ENCODE measurements at regions not wholly inside any gene's neighbourhood (a gene's known extent, or its start where the extent isn't known, plus 50 kb on each side); places are given as distances from the start of the nearest gene placed in this dataset.

DNA sequence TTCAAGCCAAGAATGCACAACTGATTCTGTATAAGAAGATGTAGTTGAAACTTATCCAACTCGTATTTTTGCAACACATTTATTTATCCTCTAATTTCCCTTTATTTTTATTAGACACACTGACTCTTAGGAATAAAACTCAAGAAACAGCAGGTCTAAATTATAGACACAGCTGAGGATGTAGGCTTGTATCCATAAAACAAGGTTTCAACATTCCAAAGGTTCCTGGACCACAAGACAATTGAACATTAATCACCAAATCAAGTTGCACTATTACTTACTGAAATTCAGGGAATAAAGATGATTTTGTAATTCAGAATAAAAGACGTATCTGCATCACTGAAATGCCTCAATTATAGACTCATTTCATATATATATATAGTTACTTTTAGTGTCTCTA lies 683.5 kb upstream of the GRIA3 start:
- Mint-ChIP-seq H3K27ac (ENCODE audit: unreplicated experiment) (no peak overlapping the region), H3K4me3 (ENCODE audit: unreplicated experiment) (no peak overlapping the region), H3K4me1 (ENCODE audit: low read depth) (no peaks in the 10 kb centered on the region), H3K36me3 (ENCODE audit: low read depth) (no peaks in the 10 kb centered on the region), H3K27me3 (ENCODE audit: low read depth) (no peaks in the 10 kb centered on the region), H3K9me3 (ENCODE audit: low read depth) (peaks cover 36% of the 10 kb centered on the region)
- DNase-seq (ENCODE audit: low spot score): no peak
- TF ChIP-seq, protein P1, sequence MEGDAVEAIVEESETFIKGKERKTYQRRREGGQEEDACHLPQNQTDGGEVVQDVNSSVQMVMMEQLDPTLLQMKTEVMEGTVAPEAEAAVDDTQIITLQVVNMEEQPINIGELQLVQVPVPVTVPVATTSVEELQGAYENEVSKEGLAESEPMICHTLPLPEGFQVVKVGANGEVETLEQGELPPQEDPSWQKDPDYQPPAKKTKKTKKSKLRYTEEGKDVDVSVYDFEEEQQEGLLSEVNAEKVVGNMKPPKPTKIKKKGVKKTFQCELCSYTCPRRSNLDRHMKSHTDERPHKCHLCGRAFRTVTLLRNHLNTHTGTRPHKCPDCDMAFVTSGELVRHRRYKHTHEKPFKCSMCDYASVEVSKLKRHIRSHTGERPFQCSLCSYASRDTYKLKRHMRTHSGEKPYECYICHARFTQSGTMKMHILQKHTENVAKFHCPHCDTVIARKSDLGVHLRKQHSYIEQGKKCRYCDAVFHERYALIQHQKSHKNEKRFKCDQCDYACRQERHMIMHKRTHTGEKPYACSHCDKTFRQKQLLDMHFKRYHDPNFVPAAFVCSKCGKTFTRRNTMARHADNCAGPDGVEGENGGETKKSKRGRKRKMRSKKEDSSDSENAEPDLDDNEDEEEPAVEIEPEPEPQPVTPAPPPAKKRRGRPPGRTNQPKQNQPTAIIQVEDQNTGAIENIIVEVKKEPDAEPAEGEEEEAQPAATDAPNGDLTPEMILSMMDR (IDR thresholded peaks at IDR 0.05): no peak

DNA sequence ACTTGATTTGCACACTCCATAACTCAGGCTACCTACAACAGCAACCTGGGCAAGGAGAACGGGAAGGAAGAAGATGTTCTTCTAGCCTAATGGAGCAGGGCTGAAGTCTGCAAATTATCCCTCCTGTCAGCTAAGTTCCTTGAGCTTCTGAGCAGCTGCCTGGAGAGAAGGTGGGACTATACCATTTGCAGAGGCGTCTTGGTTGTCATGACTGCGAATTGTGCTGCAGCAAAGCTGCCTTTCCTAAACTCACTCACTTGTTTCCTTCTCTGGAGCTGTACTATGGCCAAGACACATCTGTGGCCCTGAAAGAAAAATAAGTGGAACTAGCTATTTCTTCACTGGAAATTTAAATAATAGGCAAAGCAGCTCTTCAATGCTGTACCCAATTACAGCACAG lies 682.4 kb upstream of the GRIA3 start:
- no peak for DNase-seq (ENCODE audit: low spot score)
- H3K27ac Mint-ChIP-seq (ENCODE audit: unreplicated experiment): no peak overlapping the region
- H3K4me1 Mint-ChIP-seq (ENCODE audit: low read depth): no peaks in the 10 kb centered on the region
- peaks cover 33% of the 10 kb centered on the region for H3K9me3 Mint-ChIP-seq (ENCODE audit: low read depth)
- TF ChIP-seq, protein P1 (IDR thresholded peaks at IDR 0.05): no peak
- no peaks in the 10 kb centered on the region for H3K36me3 Mint-ChIP-seq (ENCODE audit: low read depth)
- H3K4me3 Mint-ChIP-seq (ENCODE audit: unreplicated experiment): no peak overlapping the region
- no peaks in the 10 kb centered on the region for H3K27me3 Mint-ChIP-seq (ENCODE audit: low read depth)

DNA sequence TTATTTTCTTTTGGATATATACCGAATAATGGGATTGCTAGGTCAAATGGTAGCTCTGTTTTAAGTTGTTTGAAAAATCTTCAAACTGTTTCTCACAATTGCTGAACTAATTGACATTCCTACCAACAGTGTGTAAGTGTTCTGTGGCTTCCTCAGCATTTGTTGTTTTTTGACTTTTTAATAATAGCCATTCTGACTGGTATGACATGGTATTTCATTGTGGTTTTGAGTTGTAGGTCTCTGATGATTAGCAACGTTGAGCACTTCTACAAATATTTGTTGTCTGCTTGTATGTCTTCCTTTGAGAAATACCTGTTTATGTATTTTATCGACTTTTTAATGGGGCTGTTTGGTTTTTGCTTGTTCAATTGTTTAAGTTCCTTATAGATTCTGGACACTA lies 680.1 kb upstream of the GRIA3 start:
- Mint-ChIP-seq H3K4me3 (ENCODE audit: unreplicated experiment) (no peak overlapping the region), H3K9me3 (ENCODE audit: low read depth) (peaks cover 32% of the 10 kb centered on the region), H3K4me1 (ENCODE audit: low read depth) (no peaks in the 10 kb centered on the region), H3K27ac (ENCODE audit: unreplicated experiment) (no peak overlapping the region), H3K36me3 (ENCODE audit: low read depth) (no peaks in the 10 kb centered on the region), H3K27me3 (ENCODE audit: low read depth) (no peaks in the 10 kb centered on the region)
- TF ChIP-seq, protein P1 (IDR thresholded peaks at IDR 0.05): no peak
- no peak for DNase-seq (ENCODE audit: low spot score)

DNA sequence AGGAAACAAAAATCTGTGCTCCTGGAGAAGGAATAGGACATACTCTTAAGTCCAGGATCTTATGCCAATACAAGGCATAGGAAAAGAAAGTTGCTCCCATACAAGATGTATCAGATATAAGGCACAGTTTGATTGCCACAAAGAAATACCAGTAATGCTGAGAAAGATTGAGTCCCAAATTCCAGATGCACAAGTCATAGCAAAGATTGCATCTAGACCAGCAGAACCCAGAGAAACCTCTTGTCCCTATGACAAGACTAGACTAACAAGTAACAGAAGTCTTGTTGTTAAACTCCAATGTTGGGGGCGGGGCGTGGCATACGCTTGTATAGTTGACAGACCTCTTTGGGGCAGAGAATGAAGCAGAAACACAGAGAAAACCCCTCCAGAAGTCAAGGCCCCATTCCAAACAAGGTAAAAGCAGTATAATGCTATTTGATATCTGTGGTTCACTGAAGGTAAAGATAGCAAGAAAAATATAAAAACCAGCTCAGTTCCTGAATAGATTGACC lies 671.5 kb upstream of the GRIA3 start:
- TF ChIP-seq, protein P1 (IDR thresholded peaks at IDR 0.05): no peak
- H3K4me3 Mint-ChIP-seq (ENCODE audit: unreplicated experiment): no peak overlapping the region
- H3K36me3 Mint-ChIP-seq (ENCODE audit: low read depth): no peaks in the 10 kb centered on the region
- no peak overlapping the region for H3K27ac Mint-ChIP-seq (ENCODE audit: unreplicated experiment)
- H3K4me1 Mint-ChIP-seq (ENCODE audit: low read depth): no peaks in the 10 kb centered on the region
- no peak for DNase-seq (ENCODE audit: low spot score)
- peaks cover 57% of the 10 kb centered on the region for H3K9me3 Mint-ChIP-seq (ENCODE audit: low read depth)
- no peaks in the 10 kb centered on the region for H3K27me3 Mint-ChIP-seq (ENCODE audit: low read depth)

DNA sequence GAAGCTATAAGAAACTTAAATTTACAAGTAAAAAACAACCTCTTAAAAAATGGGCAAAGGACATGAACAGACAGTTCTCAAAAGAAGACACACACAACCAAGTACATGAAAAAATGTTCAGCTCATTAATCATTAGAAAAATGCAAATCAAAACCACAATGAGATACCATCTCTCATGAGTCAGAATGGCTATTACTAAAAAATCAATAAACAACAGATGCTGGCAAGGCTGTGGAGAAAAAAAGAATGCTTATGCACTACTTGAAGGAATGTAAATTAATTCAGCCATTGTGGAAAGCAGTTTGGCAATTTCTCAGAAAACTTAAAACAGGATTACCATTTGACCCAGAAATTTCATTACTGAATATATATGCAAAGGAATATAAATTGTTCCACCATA lies 666.3 kb upstream of the GRIA3 start:
- Mint-ChIP-seq H3K36me3 (ENCODE audit: low read depth) (no peaks in the 10 kb centered on the region), H3K4me1 (ENCODE audit: low read depth) (no peaks in the 10 kb centered on the region), H3K4me3 (ENCODE audit: unreplicated experiment) (no peak overlapping the region), H3K9me3 (ENCODE audit: low read depth) (peaks cover 61% of the 10 kb centered on the region), H3K27me3 (ENCODE audit: low read depth) (no peaks in the 10 kb centered on the region), H3K27ac (ENCODE audit: unreplicated experiment) (no peak overlapping the region)
- TF ChIP-seq, protein P1 (IDR thresholded peaks at IDR 0.05): no peak
- no peak for DNase-seq (ENCODE audit: low spot score)
